ENCODE measurements at regions not wholly inside any gene's neighbourhood (a gene's known extent, or its start where the extent isn't known, plus 50 kb on each side); places are given as distances from the start of the nearest gene placed in this dataset.

GRCh38 chr2:128396500-128396891, 77.8 kb upstream of the HS6ST1 start:
- no peaks in the 10 kb centered on the region for H3K36me3 Mint-ChIP-seq
- H3K4me1 Mint-ChIP-seq, result peaks cover 0 to 4% (median 0%) of the 10 kb centered on the region in 7 donors
- Histone ChIP-seq H3K4me3 (ENCODE audit: low read length) (no peak overlapping the region), H3K27me3 (ENCODE audit: control insufficient read depth in 2 of 2, insufficient read depth in 2 of 2, low read length in 2 of 2) (no peaks in the 10 kb centered on the region), H3K27ac (ENCODE audit: low read depth, low read length) (no peak overlapping the region), H3K9me3 (ENCODE audit: control insufficient read depth in 2 of 3, low read length in 3 of 3) (no peaks in the 10 kb centered on the region), H3K36me3 (ENCODE audit: control insufficient read depth in 2 of 3, insufficient read depth in 3 of 3, low read length in 3 of 3) (no peaks in the 10 kb centered on the region), H3K4me1 (ENCODE audit: control insufficient read depth in 2 of 2, insufficient read depth in 2 of 2, low read length in 2 of 2) (no peaks in the 10 kb centered on the region)
- H3K9me3 Mint-ChIP-seq, result peaks cover 0 to 2% (median 0%) of the 10 kb centered on the region in 11 donors
- DNase-seq (no peak), ATAC-seq (no peak)
- CTCF ChIA-PET, result no interaction called here
- peaks cover 0 to 16% (median 5%) of the 10 kb centered on the region in 5 donors for H3K27me3 Mint-ChIP-seq
- no peak overlapping the region for H3K4me3 Mint-ChIP-seq
- intact Hi-C loops (cut with micrococcal nuclease), result no loop called here
- no peak overlapping the region for H3K27ac Mint-ChIP-seq
- POLR2A ChIA-PET, result no interaction called here

- intact Hi-C loops (cut with micrococcal nuclease), result no loop called here
- CTCF ChIA-PET, result no interaction called here
- H3K9me3 Mint-ChIP-seq, result peaks cover 0 to 2% (median 0%) of the 10 kb centered on the region in 11 donors
- H3K36me3 ChIP-seq (ENCODE audit: control insufficient read depth in 2 of 3, insufficient read depth in 3 of 3, low read length in 3 of 3), result no peaks in the 10 kb centered on the region
- H3K4me3 ChIP-seq (ENCODE audit: low read length), result no peak overlapping the region
- H3K9me3 ChIP-seq (ENCODE audit: control insufficient read depth in 2 of 3, low read length in 3 of 3), result no peaks in the 10 kb centered on the region
- no peak for ATAC-seq
- H3K27me3 Mint-ChIP-seq, result peaks cover 0 to 16% (median 5%) of the 10 kb centered on the region in 5 donors
- H3K27ac ChIP-seq (ENCODE audit: low read depth, low read length), result no peak overlapping the region
- no peak for DNase-seq
- POLR2A ChIA-PET, result no interaction called here
- H3K27ac Mint-ChIP-seq, result no peak overlapping the region
- H3K4me1 ChIP-seq (ENCODE audit: control insufficient read depth in 2 of 2, insufficient read depth in 2 of 2, low read length in 2 of 2), result no peaks in the 10 kb centered on the region
- no peak overlapping the region for H3K4me3 Mint-ChIP-seq
- H3K27me3 ChIP-seq (ENCODE audit: control insufficient read depth in 2 of 2, insufficient read depth in 2 of 2, low read length in 2 of 2), result no peaks in the 10 kb centered on the region
- peaks cover 0 to 4% (median 0%) of the 10 kb centered on the region in 7 donors for H3K4me1 Mint-ChIP-seq
- no peaks in the 10 kb centered on the region for H3K36me3 Mint-ChIP-seq
Measured at GRCh38 chr2:128396946-128397345, 78.3 kb upstream of the HS6ST1 start.

- no peak overlapping the region for H3K27ac Mint-ChIP-seq
Measured at GRCh38 chr2:128399256-128399655, 80.6 kb upstream of the HS6ST1 start.

GRCh38 chr2:128399690-128400291, 81.1 kb upstream of the HS6ST1 start:
- no peak for ATAC-seq
- intact Hi-C loops (cut with micrococcal nuclease), result no loop called here

More at GRCh38 chr2:128399256-128399655, 80.6 kb upstream of the HS6ST1 start:
- H3K9me3 Mint-ChIP-seq, result peaks cover 0 to 2% (median 0%) of the 10 kb centered on the region in 11 donors
- peaks cover 0 to 4% (median 0%) of the 10 kb centered on the region in 7 donors for H3K4me1 Mint-ChIP-seq
- DNase-seq (no peak), ATAC-seq (no peak)
- H3K9me3 ChIP-seq (ENCODE audit: control insufficient read depth in 2 of 3, low read length in 3 of 3), result no peaks in the 10 kb centered on the region
- H3K27ac ChIP-seq (ENCODE audit: low read depth, low read length), result no peak overlapping the region
- H3K4me1 ChIP-seq (ENCODE audit: control insufficient read depth in 2 of 2, insufficient read depth in 2 of 2, low read length in 2 of 2), result no peaks in the 10 kb centered on the region
- H3K36me3 ChIP-seq (ENCODE audit: control insufficient read depth in 2 of 3, insufficient read depth in 3 of 3, low read length in 3 of 3), result no peaks in the 10 kb centered on the region
- ChIA-PET POLR2A (no interaction called here), CTCF (no interaction called here)
- no peak overlapping the region for H3K4me3 ChIP-seq (ENCODE audit: low read length)
- intact Hi-C loops (cut with micrococcal nuclease), result no loop called here
- no peak overlapping the region for H3K4me3 Mint-ChIP-seq
- peaks cover 4 to 22% (median 11%) of the 10 kb centered on the region in 5 donors for H3K27me3 Mint-ChIP-seq
- no peaks in the 10 kb centered on the region for H3K36me3 Mint-ChIP-seq
- H3K27me3 ChIP-seq (ENCODE audit: control insufficient read depth in 2 of 2, insufficient read depth in 2 of 2, low read length in 2 of 2), result peaks cover 0 to 4% of the 10 kb centered on the region in 2 donors

GRCh38 chr2:128401680-128402079, 83.0 kb upstream of the HS6ST1 start:
- H3K27me3 ChIP-seq (ENCODE audit: control insufficient read depth in 2 of 2, insufficient read depth in 2 of 2, low read length in 2 of 2), result peaks cover 0 to 4% of the 10 kb centered on the region in 2 donors
- H3K9me3 Mint-ChIP-seq, result peaks cover 0 to 2% (median 0%) of the 10 kb centered on the region in 11 donors
- DNase-seq (no peak), ATAC-seq (no peak)
- H3K4me3 ChIP-seq (ENCODE audit: low read length), result no peak overlapping the region
- ChIA-PET CTCF (no interaction called here), POLR2A (no interaction called here)
- H3K27ac Mint-ChIP-seq, result no peak overlapping the region
- H3K27me3 Mint-ChIP-seq, result peaks cover 4 to 26% (median 19%) of the 10 kb centered on the region in 5 donors
- H3K4me1 Mint-ChIP-seq, result peaks cover 0 to 4% (median 0%) of the 10 kb centered on the region in 7 donors
- H3K4me3 Mint-ChIP-seq, result no peak overlapping the region
- intact Hi-C loops (cut with micrococcal nuclease), result no loop called here
- no peaks in the 10 kb centered on the region for H3K4me1 ChIP-seq (ENCODE audit: control insufficient read depth in 2 of 2, insufficient read depth in 2 of 2, low read length in 2 of 2)
- no peaks in the 10 kb centered on the region for H3K36me3 ChIP-seq (ENCODE audit: control insufficient read depth in 2 of 3, insufficient read depth in 3 of 3, low read length in 3 of 3)
- no peaks in the 10 kb centered on the region for H3K9me3 ChIP-seq (ENCODE audit: control insufficient read depth in 2 of 3, low read length in 3 of 3)
- no peak overlapping the region for H3K27ac ChIP-seq (ENCODE audit: low read depth, low read length)
- H3K36me3 Mint-ChIP-seq, result no peaks in the 10 kb centered on the region

More at GRCh38 chr2:128399690-128400291, 81.1 kb upstream of the HS6ST1 start:
- CTCF ChIA-PET, result no interaction called here
- no peak for DNase-seq
- Histone ChIP-seq H3K27ac (ENCODE audit: low read depth, low read length) (no peak overlapping the region), H3K4me1 (ENCODE audit: control insufficient read depth in 2 of 2, insufficient read depth in 2 of 2, low read length in 2 of 2) (no peaks in the 10 kb centered on the region), H3K36me3 (ENCODE audit: control insufficient read depth in 2 of 3, insufficient read depth in 3 of 3, low read length in 3 of 3) (no peaks in the 10 kb centered on the region), H3K4me3 (ENCODE audit: low read length) (no peak overlapping the region), H3K9me3 (ENCODE audit: control insufficient read depth in 2 of 3, low read length in 3 of 3) (no peaks in the 10 kb centered on the region), H3K27me3 (ENCODE audit: control insufficient read depth in 2 of 2, insufficient read depth in 2 of 2, low read length in 2 of 2) (peaks cover 0 to 4% of the 10 kb centered on the region in 2 donors)
- H3K9me3 Mint-ChIP-seq, result peaks cover 0 to 2% (median 0%) of the 10 kb centered on the region in 11 donors
- POLR2A ChIA-PET, result no interaction called here
- H3K27me3 Mint-ChIP-seq, result peaks cover 4 to 24% (median 14%) of the 10 kb centered on the region in 5 donors
- peaks cover 0 to 4% (median 0%) of the 10 kb centered on the region in 7 donors for H3K4me1 Mint-ChIP-seq
- no peak overlapping the region for H3K4me3 Mint-ChIP-seq
- H3K27ac Mint-ChIP-seq, result no peak overlapping the region
- no peaks in the 10 kb centered on the region for H3K36me3 Mint-ChIP-seq

GRCh38 chr2:128402911-128403670, 84.4 kb upstream of the HS6ST1 start:
- Histone ChIP-seq H3K4me3 (ENCODE audit: low read length) (no peak overlapping the region), H3K9me3 (ENCODE audit: control insufficient read depth in 2 of 3, low read length in 3 of 3) (no peaks in the 10 kb centered on the region), H3K4me1 (ENCODE audit: control insufficient read depth in 2 of 2, insufficient read depth in 2 of 2, low read length in 2 of 2) (no peaks in the 10 kb centered on the region), H3K27ac (ENCODE audit: low read depth, low read length) (no peak overlapping the region), H3K27me3 (ENCODE audit: control insufficient read depth in 2 of 2, insufficient read depth in 2 of 2, low read length in 2 of 2) (peaks cover 0 to 4% of the 10 kb centered on the region in 2 donors), H3K36me3 (ENCODE audit: control insufficient read depth in 2 of 3, insufficient read depth in 3 of 3, low read length in 3 of 3) (no peaks in the 10 kb centered on the region)
- CTCF ChIA-PET, result no interaction called here
- ATAC-seq (no peak), DNase-seq (no peak)
- no peak overlapping the region for H3K27ac Mint-ChIP-seq
- H3K36me3 Mint-ChIP-seq, result no peaks in the 10 kb centered on the region
- POLR2A ChIA-PET, result interaction anchor here (0.7 kb wide), 1 partner anchor 25 kb away, joined by 3 read pairs; no protein-coding TSS in a partner anchor
- H3K9me3 Mint-ChIP-seq, result peaks cover 0 to 2% (median 0%) of the 10 kb centered on the region in 11 donors
- H3K4me3 Mint-ChIP-seq, result no peak overlapping the region
- intact Hi-C loops (cut with micrococcal nuclease), result no loop called here
- peaks cover 0 to 4% (median 0%) of the 10 kb centered on the region in 7 donors for H3K4me1 Mint-ChIP-seq
- H3K27me3 Mint-ChIP-seq, result peaks cover 4 to 30% (median 19%) of the 10 kb centered on the region in 5 donors

Data from naive thymus-derived CD4-positive, alpha-beta T cell (primary cell).